GM18498 (cell line): ENCODE measurements at regions not wholly inside any gene's neighbourhood (a gene's known extent, or its start where the extent isn't known, plus 50 kb on each side); places are given as distances from the start of the nearest gene placed in this dataset.

ENCODE experiments used
- ATAC-seq: cut with Tn5 transposase; IDR thresholded peaks from one replicate; pipeline ENCODE4 v1.9.1; 2021; ENCODE audit warnings: mild to moderate bottlenecking, moderate library complexity; ENCODE audit not compliant: unreplicated experiment

GRCh38 chrX:23223169-23223568, 111.5 kb upstream of the PTCHD1 start:
- ATAC-seq, result no peak

DNA sequence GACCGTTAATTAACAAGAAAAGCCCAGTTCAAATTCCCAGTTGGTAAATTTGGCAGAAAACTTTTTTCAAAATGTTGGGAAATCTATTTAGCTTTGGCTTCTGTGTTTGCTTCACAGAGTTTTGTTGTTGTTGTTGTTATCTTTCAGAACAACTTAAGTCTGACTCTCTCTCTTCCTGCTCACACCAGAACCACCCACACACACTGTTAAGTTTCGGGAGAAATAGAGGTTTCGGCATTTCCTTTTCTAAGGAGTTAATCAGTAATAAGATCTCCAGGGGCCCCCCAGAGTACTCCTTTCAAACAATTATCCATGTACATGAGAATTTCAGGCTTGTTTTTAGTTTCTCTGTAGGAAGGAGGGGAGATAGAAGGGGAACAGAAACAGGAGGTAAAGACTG, 106.2 kb upstream of the PTCHD1 start:
- no peak for ATAC-seq

GRCh38 chrX:23228950-23229448, 105.7 kb upstream of the PTCHD1 start:
- ATAC-seq, result no peak

DNA sequence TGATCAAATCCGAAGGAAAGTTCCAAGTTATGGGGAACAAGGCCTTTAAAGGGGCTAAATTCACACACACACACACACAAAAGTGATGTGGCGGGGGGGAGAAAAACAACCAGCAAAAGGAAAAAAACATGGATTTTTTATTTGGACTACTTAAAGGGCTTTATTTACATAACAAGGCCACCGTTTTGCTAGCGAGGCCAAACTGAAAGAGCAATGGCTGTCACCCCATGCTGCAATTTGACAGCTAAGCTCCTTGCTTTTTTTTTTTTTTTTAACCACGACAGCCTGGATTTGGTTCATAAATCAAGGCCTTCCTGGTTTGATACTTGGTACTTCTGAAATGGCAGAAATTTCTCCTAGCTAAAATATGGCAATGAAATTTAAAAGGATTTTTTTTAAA, 99.6 kb upstream of the PTCHD1 start:
- no peak for ATAC-seq

DNA sequence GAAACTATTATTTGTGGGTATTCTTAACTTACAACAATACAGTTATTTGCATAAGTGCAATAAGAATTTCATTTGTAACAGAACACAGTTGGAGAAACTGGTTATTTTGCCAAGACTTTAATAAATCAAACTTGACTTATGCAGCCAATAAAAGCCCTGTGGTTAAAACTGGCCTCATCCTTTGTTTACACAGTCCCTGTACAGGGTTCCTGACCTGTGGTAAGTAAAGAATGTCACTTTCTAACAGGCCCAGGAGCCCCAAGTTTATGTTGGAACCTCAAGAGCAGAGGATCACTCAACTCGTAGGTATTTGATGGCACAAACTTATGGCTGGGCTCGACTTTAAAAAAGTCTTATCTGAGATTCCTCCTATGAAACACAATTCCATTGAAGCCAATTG, 88.6 kb upstream of the PTCHD1 start:
- no peak for ATAC-seq

GRCh38 chrX:23248187-23248586, 86.5 kb upstream of the PTCHD1 start:
- ATAC-seq, result no peak

GRCh38 chrX:23251043-23251442, 83.6 kb upstream of the PTCHD1 start:
- ATAC-seq, result no peak

DNA sequence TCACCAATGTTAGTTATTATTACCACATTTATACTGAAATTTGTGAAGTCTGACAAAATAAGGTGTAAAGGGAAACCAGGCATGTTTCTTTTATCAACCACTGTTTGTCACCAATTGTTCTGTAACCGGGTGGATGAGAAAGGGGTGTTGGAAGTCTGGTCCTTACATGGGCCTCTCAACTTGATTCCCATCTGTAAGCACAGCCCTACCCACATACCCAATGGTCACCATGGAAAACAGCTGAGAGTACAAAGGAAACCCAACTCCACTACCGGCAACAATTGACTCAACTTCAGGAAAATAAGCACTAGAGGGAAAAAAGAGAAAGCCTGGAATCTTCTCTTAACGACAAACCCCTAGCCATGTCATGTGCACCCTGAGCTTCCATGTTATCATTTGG, 70.8 kb upstream of the PTCHD1 start:
- no peak for ATAC-seq

DNA sequence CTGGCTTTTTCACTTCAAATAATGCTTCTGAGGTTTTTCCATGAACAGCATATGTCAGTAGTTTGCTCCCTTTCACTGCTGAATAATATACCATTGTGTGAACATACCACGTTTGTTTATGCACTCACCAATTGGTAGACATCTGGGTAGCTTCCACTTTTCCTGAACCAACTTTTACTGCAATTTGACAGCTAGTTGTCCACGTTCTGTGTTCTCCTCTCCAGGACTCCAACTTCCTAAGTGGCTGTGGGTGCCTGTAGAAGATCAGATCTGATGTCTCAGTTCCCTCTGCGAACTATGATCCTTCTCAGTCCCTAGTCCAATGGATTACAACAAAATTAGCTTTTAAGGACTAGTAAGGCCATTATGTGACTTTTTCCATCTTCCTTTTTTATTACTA, 64.7 kb upstream of the PTCHD1 start:
- ATAC-seq, result no peak

- no peak for ATAC-seq
Observed at GRCh38 chrX:23271026-23271425, 63.6 kb upstream of the PTCHD1 start.

DNA sequence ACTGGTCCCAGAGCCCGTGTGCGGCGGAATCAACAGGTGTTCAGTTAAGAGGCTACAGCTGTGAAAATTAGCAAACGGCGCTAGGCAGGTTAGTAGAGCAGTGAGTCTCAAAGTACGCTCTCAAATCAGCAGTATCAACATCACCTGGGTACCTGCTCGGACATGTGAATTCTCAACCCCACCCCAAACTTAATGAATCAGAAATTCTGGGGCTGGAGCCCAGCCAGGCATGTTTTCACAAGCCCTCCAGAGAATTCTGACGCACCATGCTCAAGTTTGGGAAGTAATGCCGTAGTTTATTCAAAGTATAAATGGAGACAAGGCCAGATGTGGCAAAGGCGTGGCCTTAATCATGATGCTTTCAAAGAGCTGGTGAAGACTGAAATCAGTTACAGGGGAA, 58.2 kb upstream of the PTCHD1 start:
- ATAC-seq, result no peak
